ENCODE measurements at regions not wholly inside any gene's neighbourhood (a gene's known extent, or its start where the extent isn't known, plus 50 kb on each side); places are given as distances from the start of the nearest gene placed in this dataset.

GRCh38 chr7:149686449-149686848, 86.9 kb downstream of the ZNF467 start:
- Histone ChIP-seq H3K9me3 (ENCODE audit: low read depth) (no peaks in the 10 kb centered on the region), H3K27ac (no peak overlapping the region)
- TF ChIP-seq CTCF (IDR thresholded peaks at IDR 0.05; ENCODE audit: low read depth, low read length), result no peak

GRCh38 chr7:149686011-149686410, 87.4 kb downstream of the ZNF467 start:
- H3K27ac ChIP-seq, result no peak overlapping the region
- DNase-seq (ENCODE audit: low read depth in 1 of 2, low spot score in 1 of 2), result peak in 1 of 2 donors; percentile 93
- no peaks in the 10 kb centered on the region for H3K36me3 ChIP-seq
- no peaks in the 10 kb centered on the region for H3K27me3 ChIP-seq
- H3K4me1 ChIP-seq (ENCODE audit: low read depth), result peaks cover 14% of the 10 kb centered on the region
- no peak for TF ChIP-seq CTCF (IDR thresholded peaks at IDR 0.05; ENCODE audit: low read depth, low read length)
- H3K4me3 ChIP-seq, result no peak overlapping the region
- no peaks in the 10 kb centered on the region for H3K9me3 ChIP-seq (ENCODE audit: low read depth)

More at GRCh38 chr7:149686449-149686848, 86.9 kb downstream of the ZNF467 start:
- DNase-seq (ENCODE audit: low read depth in 1 of 2, low spot score in 1 of 2), result peak in 1 of 2 donors; percentile 14
- Histone ChIP-seq H3K27me3 (no peaks in the 10 kb centered on the region), H3K4me3 (no peak overlapping the region), H3K36me3 (no peaks in the 10 kb centered on the region), H3K4me1 (ENCODE audit: low read depth) (peaks cover 14% of the 10 kb centered on the region)

- no peaks in the 10 kb centered on the region for H3K27me3 ChIP-seq
- H3K36me3 ChIP-seq, result no peaks in the 10 kb centered on the region
- no peak overlapping the region for H3K27ac ChIP-seq
- H3K4me3 ChIP-seq, result no peak overlapping the region
- no peaks in the 10 kb centered on the region for H3K9me3 ChIP-seq (ENCODE audit: low read depth)
- TF ChIP-seq CTCF (IDR thresholded peaks at IDR 0.05; ENCODE audit: low read depth, low read length), result no peak
- H3K4me1 ChIP-seq (ENCODE audit: low read depth), result peaks cover 14% of the 10 kb centered on the region
- peak in 1 of 2 donors; percentile 46 for DNase-seq (ENCODE audit: low read depth in 1 of 2, low spot score in 1 of 2)
Observed at GRCh38 chr7:149685455-149685854, 87.9 kb downstream of the ZNF467 start.

- Histone ChIP-seq H3K36me3 (no peaks in the 10 kb centered on the region), H3K4me3 (no peak overlapping the region), H3K27ac (no peak overlapping the region), H3K27me3 (no peaks in the 10 kb centered on the region), H3K9me3 (ENCODE audit: low read depth) (no peaks in the 10 kb centered on the region), H3K4me1 (ENCODE audit: low read depth) (peaks cover 14% of the 10 kb centered on the region)
- TF ChIP-seq CTCF (IDR thresholded peaks at IDR 0.05; ENCODE audit: low read depth, low read length), result no peak
- DNase-seq (ENCODE audit: low read depth in 1 of 2, low spot score in 1 of 2), result no peak
Observed at GRCh38 chr7:149683898-149684297, 89.5 kb downstream of the ZNF467 start.

- H3K4me3 ChIP-seq, result no peak overlapping the region
- no peaks in the 10 kb centered on the region for H3K36me3 ChIP-seq
- TF ChIP-seq CTCF (IDR thresholded peaks at IDR 0.05; ENCODE audit: low read depth, low read length), result no peak
- no peaks in the 10 kb centered on the region for H3K9me3 ChIP-seq (ENCODE audit: low read depth)
- no peak for DNase-seq (ENCODE audit: low read depth in 1 of 2, low spot score in 1 of 2)
- H3K27me3 ChIP-seq, result no peaks in the 10 kb centered on the region
- no peak overlapping the region for H3K27ac ChIP-seq
- H3K4me1 ChIP-seq (ENCODE audit: low read depth), result peaks cover 14% of the 10 kb centered on the region
Observed at GRCh38 chr7:149683181-149683580, 90.2 kb downstream of the ZNF467 start.

- no peak overlapping the region for H3K27ac ChIP-seq
Observed at GRCh38 chr7:149682038-149682437, 91.3 kb downstream of the ZNF467 start.

More at GRCh38 chr7:149682038-149682437, 91.3 kb downstream of the ZNF467 start:
- no peak for DNase-seq (ENCODE audit: low read depth in 1 of 2, low spot score in 1 of 2)
- H3K4me3 ChIP-seq, result no peak overlapping the region
- no peak for TF ChIP-seq CTCF (IDR thresholded peaks at IDR 0.05; ENCODE audit: low read depth, low read length)
- peaks cover 14% of the 10 kb centered on the region for H3K4me1 ChIP-seq (ENCODE audit: low read depth)
- no peaks in the 10 kb centered on the region for H3K27me3 ChIP-seq
- no peaks in the 10 kb centered on the region for H3K36me3 ChIP-seq
- H3K9me3 ChIP-seq (ENCODE audit: low read depth), result no peaks in the 10 kb centered on the region

All from cardiac muscle cell (in vitro differentiated cells and primary cell).